ENCODE measurements at regions not wholly inside any gene's neighbourhood (a gene's known extent, or its start where the extent isn't known, plus 50 kb on each side); places are given as distances from the start of the nearest gene placed in this dataset.

- Histone ChIP-seq H3K4me3 (ENCODE audit: extremely low read depth in 1 of 4, insufficient read depth in 2 of 4, low read depth in 3 of 4, low read length in 4 of 4) (no peak overlapping the region), H4K5ac (ENCODE audit: insufficient read length, low read depth, low read length) (no peak overlapping the region), H2BK120ac (replicated peaks; ENCODE audit: low read depth, low read length) (no peak overlapping the region), H3K27me3 (replicated peaks in 1 of 4; ENCODE audit: control insufficient read depth in 3 of 4, extremely low read depth in 1 of 4, insufficient read depth in 3 of 4, low read length in 3 of 4) (no peaks in the 10 kb centered on the region), H3K9ac (replicated peaks in 1 of 4; ENCODE audit: extremely low read depth in 1 of 4, low read depth in 3 of 4, low read length in 3 of 4) (no peak overlapping the region), H3K36me3 (ENCODE audit: control insufficient read depth in 2 of 4, insufficient read depth in 4 of 4, low read length in 3 of 4) (no peaks in the 10 kb centered on the region), H2AFZ (ENCODE audit: low read length) (no peak overlapping the region), H3K14ac (ENCODE audit: insufficient read length) (no peak overlapping the region), H3K9me3 (ENCODE audit: insufficient read depth in 2 of 2, low read depth in 1 of 2, low read length in 1 of 2) (peaks cover 59 to 82% of the 10 kb centered on the region in 2 experiments), H2AK5ac (ENCODE audit: low read depth, low read length) (no peak overlapping the region), H3K23me2 (ENCODE audit: low read depth, low read length) (no peaks in the 10 kb centered on the region), H3K4me2 (ENCODE audit: insufficient read depth in 1 of 2, low read depth in 2 of 2, low read length in 2 of 2) (no peak overlapping the region), H3K27ac (ENCODE audit: low read depth, low read length) (no peak overlapping the region), H3K23ac (ENCODE audit: insufficient read length) (no peak overlapping the region), H2BK20ac (ENCODE audit: low read length) (no peak overlapping the region), H3K4ac (replicated peaks; ENCODE audit: insufficient read length, low read depth, low read length) (no peak overlapping the region), H3K18ac (ENCODE audit: extremely low read depth, low read length) (no peak overlapping the region), H2BK15ac (ENCODE audit: low read length) (no peak overlapping the region), H4K8ac (ENCODE audit: extremely low read depth, insufficient read depth, low read length) (no peak overlapping the region), H4K20me1 (replicated peaks in 1 of 2; ENCODE audit: control insufficient read depth in 1 of 2, insufficient read depth in 2 of 2, low read length in 2 of 2) (no peaks in the 10 kb centered on the region), H3K79me1 (ENCODE audit: low read depth, low read length) (no peaks in the 10 kb centered on the region), H2BK5ac (ENCODE audit: low read depth, low read length) (no peak overlapping the region), H3K4me1 (replicated peaks in 1 of 4; ENCODE audit: control insufficient read depth in 3 of 4, insufficient read depth in 4 of 4, low read length in 3 of 4) (no peaks in the 10 kb centered on the region), H4K91ac (replicated peaks; ENCODE audit: insufficient read length, low read length) (no peak overlapping the region), H3K56ac (replicated peaks; ENCODE audit: insufficient read length, low read depth, low read length) (no peak overlapping the region), H2BK12ac (ENCODE audit: low read depth, low read length) (no peak overlapping the region), H3K79me2 (ENCODE audit: control insufficient read depth in 1 of 2, insufficient read depth in 2 of 2, low read length in 2 of 2) (no peaks in the 10 kb centered on the region)
- FAIRE-seq (no peak), DNase-seq (ENCODE audit: low read depth in 1 of 2, low spot score in 2 of 2) (no peak)
- 66% methylated on average over 2 of the region's 2 CpGs; no CpG with 5 or more reads in 1 of the 2 experiments for WGBS, 2 experiments (ENCODE audit: extremely low coverage in 1 of 2, insufficient coverage in 1 of 2, insufficient read length in 1 of 2, insufficient replicate concordance in 2 of 2, low coverage in 1 of 2, low lambda C conversion rate in 2 of 2, missing lambda C conversion rate in 1 of 2)
- ChIA-PET POLR2A (ENCODE audit: partially characterized antibody) (no interaction called here), CTCF (ENCODE audit: partially characterized antibody) (interaction anchor here (0.9 kb wide), 1 partner anchor 351 kb away, joined by 4 read pairs; no protein-coding TSS in a partner anchor)
- TF ChIP-seq CBX5 (IDR thresholded peaks at IDR 0.05; ENCODE audit: low read depth, low read length): no peak
- no peak for TF ChIP-seq TAF1 (IDR thresholded peaks at IDR 0.05; ENCODE audit: low read depth, low read length)
- no peak for TF ChIP-seq POU5F1 (IDR thresholded peaks at IDR 0.05; ENCODE audit: low read depth, low read length)
- no peak for TF ChIP-seq MAX (IDR thresholded peaks at IDR 0.05)
- no peak for TF ChIP-seq RFX5 (IDR thresholded peaks at IDR 0.05; ENCODE audit: borderline replicate concordance, low read depth, low read length)
- no peak for TF ChIP-seq BRCA1 (IDR thresholded peaks at IDR 0.05; ENCODE audit: low read depth, low read length)
- no peak for TF ChIP-seq NRF1 (IDR thresholded peaks at IDR 0.05; ENCODE audit: low read depth, low read length)
- TF ChIP-seq GABPA (IDR thresholded peaks at IDR 0.05; ENCODE audit: borderline replicate concordance, insufficient read depth, low read length): no peak
- TF ChIP-seq MAFK (IDR thresholded peaks at IDR 0.05; ENCODE audit: low read depth, low read length): no peak
- no peak for TF ChIP-seq USF2 (IDR thresholded peaks at IDR 0.05; ENCODE audit: low read length)
- no peak for TF ChIP-seq SP2 (IDR thresholded peaks at IDR 0.05; ENCODE audit: low read length)
- TF ChIP-seq SIX5 (IDR thresholded peaks at IDR 0.05; ENCODE audit: low read depth, low read length): no peak
- TF ChIP-seq GTF2F1 (IDR thresholded peaks at IDR 0.05; ENCODE audit: borderline replicate concordance, low read depth, low read length): no peak
- no peak for TF ChIP-seq RBBP5 (IDR thresholded peaks at IDR 0.05; ENCODE audit: borderline replicate concordance, low read depth, low read length)
Observed at GRCh38 chr19:56916528-56916927, 76.0 kb upstream of the PEG3 start.
